HUES64 (cell line): ENCODE measurements at regions not wholly inside any gene's neighbourhood (a gene's known extent, or its start where the extent isn't known, plus 50 kb on each side); places are given as distances from the start of the nearest gene placed in this dataset.
"Not testable (repeated sequence)": the region's sequence is repeated elsewhere in the genome, so short reads cannot be mapped to it uniquely, and the experiment has no call there.

Experiments used
- H3K27ac ChIP-seq: 2 replicates; pipeline ENCODE4 v1.7.0; 2013; ENCODE audit warnings: low read depth, low read length, inconsistent platforms
- H3K27me3 ChIP-seq: 2 replicates; pipeline ENCODE4 v1.6.1; 2013; ENCODE audit warnings: mild to moderate bottlenecking, low read length; ENCODE audit not compliant: insufficient read depth
- H3K36me3 ChIP-seq: 2 replicates; pipeline ENCODE4 v1.6.1; 2013; ENCODE audit warnings: mild to moderate bottlenecking, low read length; ENCODE audit not compliant: insufficient read depth
- H3K4me1 ChIP-seq: 2 replicates; pipeline ENCODE4 v1.6.1; 2013; ENCODE audit warnings: mild to moderate bottlenecking, low read length, moderate library complexity; ENCODE audit not compliant: insufficient read depth
- H3K4me3 ChIP-seq: 2 replicates; pipeline ENCODE4 v1.5.1; 2013; ENCODE audit warnings: mild to moderate bottlenecking, low read length, moderate library complexity
- H3K9ac ChIP-seq: 2 replicates; pipeline ENCODE4 v1.6.1; 2013; ENCODE audit warnings: mild to moderate bottlenecking, low read depth, low read length
- H3K9me3 ChIP-seq: 2 replicates; pipeline ENCODE4 v1.6.1; 2013; ENCODE audit warnings: low read depth, low read length; ENCODE audit not compliant: insufficient read depth
- WGBS: fragments of 150-250, 120-280 bp; methylation state at CpG from one replicate; pipeline ENCODE4 v1.1.7; 2013; ENCODE audit warnings: missing lambda C conversion rate; 5-methylcytosine and 5-hydroxymethylcytosine counted together

DNA sequence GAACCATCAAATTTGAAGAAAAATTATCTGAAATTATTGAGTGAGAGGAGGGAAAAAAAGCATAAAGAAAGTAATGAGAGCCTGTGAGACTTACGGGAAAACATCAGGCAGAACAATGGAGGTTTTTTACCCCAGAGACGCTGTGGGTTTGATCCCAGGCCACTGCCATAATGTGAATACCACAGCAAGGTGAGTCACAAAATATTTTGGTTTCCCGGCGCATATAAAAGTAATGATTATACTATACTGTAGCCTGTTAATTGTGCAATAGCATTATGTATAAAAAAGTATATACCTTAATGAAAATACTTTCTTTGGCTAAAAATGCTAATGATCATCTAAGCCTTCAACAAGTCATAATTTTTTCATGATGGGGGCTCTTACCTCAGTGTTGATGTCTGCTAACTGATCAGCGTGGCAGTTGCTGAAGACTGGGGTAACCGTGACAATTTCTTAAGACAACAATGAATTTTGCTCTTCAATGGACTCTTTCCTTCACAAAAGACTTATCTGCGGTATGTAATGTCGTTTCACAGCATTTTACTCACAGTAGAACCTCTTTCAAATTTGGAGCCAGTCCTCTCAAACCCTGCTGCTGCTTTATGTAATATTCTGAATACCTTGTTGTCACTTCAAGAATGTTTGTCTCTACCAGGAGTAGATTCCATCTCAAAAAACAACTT, 97.0 kb upstream of the FAM20C start:
- Histone ChIP-seq H3K27ac (peak overlapping the region; percentile 57), H3K36me3 (no peaks in the 10 kb centered on the region), H3K4me3 (no peak overlapping the region), H3K4me1 (peaks cover 72% of the 10 kb centered on the region), H3K27me3 (no peaks in the 10 kb centered on the region), H3K9me3 (peaks cover 11% of the 10 kb centered on the region; the same call in 1 of the 2 replicates), H3K9ac (0 out of 2 replicates have a peak overlapping the region, but pooled peaks have one; percentile 28)
- 78% methylated on average over 6 of the region's 8 CpGs for WGBS

GRCh38 chr7:95863-96260, 96.5 kb upstream of the FAM20C start:
- Histone ChIP-seq H3K9ac (peak overlapping the region; percentile 28; the same call in 1 of the 2 replicates), H3K36me3 (no peaks in the 10 kb centered on the region), H3K27me3 (no peaks in the 10 kb centered on the region), H3K4me1 (peaks cover 68% of the 10 kb centered on the region), H3K27ac (peak overlapping the region; percentile 57), H3K4me3 (no peak overlapping the region), H3K9me3 (peaks cover 11% of the 10 kb centered on the region; the same call in 1 of the 2 replicates)
- 66% methylated on average over 8 of the region's 8 CpGs for WGBS

DNA sequence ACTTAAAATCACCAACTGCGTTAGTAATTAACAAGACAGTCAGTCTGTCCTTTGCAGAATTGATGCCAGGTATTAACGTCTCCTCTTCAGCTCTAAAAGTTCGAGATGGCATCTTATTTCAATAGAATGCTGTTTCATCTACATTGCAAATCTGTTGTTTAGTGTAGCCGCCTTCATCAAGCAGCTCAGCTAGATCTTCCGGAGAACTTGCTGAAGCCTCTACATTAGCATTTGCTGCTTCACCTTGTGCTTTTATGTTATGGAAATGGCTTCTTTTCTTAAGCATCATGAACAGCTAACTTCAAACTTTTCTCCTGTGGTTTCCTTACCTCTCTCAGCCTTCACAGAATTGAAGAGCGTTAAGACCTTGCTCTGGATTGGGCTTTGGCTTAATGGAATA, 95.5 kb upstream of the FAM20C start:
- Histone ChIP-seq H3K27me3 (no peaks in the 10 kb centered on the region), H3K4me3 (peak overlapping the region; percentile 12), H3K9ac (no peak overlapping the region), H3K4me1 (peaks cover 69% of the 10 kb centered on the region), H3K36me3 (no peaks in the 10 kb centered on the region), H3K9me3 (peaks cover 11% of the 10 kb centered on the region; the same call in 1 of the 2 replicates), H3K27ac (peak overlapping the region; percentile 93)
- 10% methylated on average over 5 of the region's 6 CpGs for WGBS

DNA sequence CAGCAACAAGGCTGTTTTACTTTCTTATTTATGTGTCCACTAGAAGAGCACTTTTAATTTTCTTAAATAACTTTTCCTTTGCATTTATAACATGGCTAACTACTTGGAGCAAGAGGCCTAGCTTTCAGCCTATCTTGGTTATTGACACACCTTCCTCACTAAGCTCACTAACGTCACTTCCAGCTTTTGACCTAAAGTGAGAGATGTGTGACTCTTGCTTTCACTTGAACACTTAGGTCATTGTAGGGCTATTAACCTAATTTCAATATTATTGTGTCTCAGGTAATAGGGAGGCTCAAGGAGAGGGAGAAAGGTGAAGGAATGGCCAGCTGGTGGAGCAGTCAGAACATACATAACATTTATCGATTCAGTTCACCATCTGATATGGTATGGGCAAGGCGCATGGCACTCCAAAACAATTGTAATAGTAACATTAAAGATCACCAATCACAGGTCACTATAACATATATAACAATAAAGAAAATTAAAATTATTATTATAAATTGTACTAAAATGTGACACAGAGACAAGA, 95.0 kb upstream of the FAM20C start:
- WGBS: 54% methylated on average over 3 of the region's 3 CpGs
- H3K4me3 ChIP-seq: peak overlapping the region; percentile 12
- peaks cover 11% of the 10 kb centered on the region; the same call in 1 of the 2 replicates for H3K9me3 ChIP-seq

GRCh38 chr7:101146-102046, 91.0 kb upstream of the FAM20C start:
- Histone ChIP-seq H3K4me1 (peaks cover 29% of the 10 kb centered on the region), H3K36me3 (no peaks in the 10 kb centered on the region), H3K9ac (no peak overlapping the region), H3K9me3 (peaks cover 11% of the 10 kb centered on the region; the same call in 1 of the 2 replicates), H3K27ac (no peak overlapping the region), H3K27me3 (no peaks in the 10 kb centered on the region), H3K4me3 (no peak overlapping the region)
- WGBS: 71% methylated on average over 10 of the region's 10 CpGs

More for the DNA sequence above, 95.0 kb upstream of the FAM20C start:
- peaks cover 64% of the 10 kb centered on the region for H3K4me1 ChIP-seq
- peak overlapping the region; percentile 93 for H3K27ac ChIP-seq
- no peaks in the 10 kb centered on the region for H3K27me3 ChIP-seq
- no peaks in the 10 kb centered on the region for H3K36me3 ChIP-seq
- H3K9ac ChIP-seq: peak overlapping the region; percentile 46; the same call in 1 of the 2 replicates

- Histone ChIP-seq H3K4me1 (peaks cover 24% of the 10 kb centered on the region), H3K9me3 (peaks cover 11% of the 10 kb centered on the region; the same call in 1 of the 2 replicates), H3K27me3 (no peaks in the 10 kb centered on the region), H3K36me3 (no peaks in the 10 kb centered on the region), H3K27ac (no peak overlapping the region), H3K4me3 (no peak overlapping the region), H3K9ac (no peak overlapping the region)
- WGBS: 87% methylated on average over 13 of the region's 13 CpGs
These were observed 90.2 kb upstream of the FAM20C start for GRCh38 chr7:102047-102711.

- Histone ChIP-seq H3K4me1 (peaks cover 19% of the 10 kb centered on the region), H3K27ac (no peak overlapping the region), H3K9ac (no peak overlapping the region), H3K9me3 (peaks cover 11% of the 10 kb centered on the region; the same call in 1 of the 2 replicates), H3K36me3 (no peaks in the 10 kb centered on the region), H3K4me3 (no peak overlapping the region), H3K27me3 (no peaks in the 10 kb centered on the region)
- WGBS: 80% methylated on average over 11 of the region's 14 CpGs
These were observed 89.7 kb upstream of the FAM20C start for GRCh38 chr7:102721-103120.

GRCh38 chr7:103981-104380, 88.4 kb upstream of the FAM20C start:
- not testable (repeated sequence) for H3K36me3 ChIP-seq, H3K27me3 ChIP-seq, H3K9ac ChIP-seq, H3K27ac ChIP-seq, H3K9me3 ChIP-seq, H3K4me3 ChIP-seq
- peaks cover 16% of the 10 kb centered on the region for H3K4me1 ChIP-seq
- WGBS: 100% methylated on average over 6 of the region's 10 CpGs

- no peaks in the 10 kb centered on the region for H3K36me3 ChIP-seq
- H3K27ac ChIP-seq: no peak overlapping the region
- H3K4me1 ChIP-seq: peaks cover 11% of the 10 kb centered on the region
- H3K4me3 ChIP-seq: no peak overlapping the region
- H3K9me3 ChIP-seq: no peaks in the 10 kb centered on the region
- WGBS: 94% methylated on average over 8 of the region's 8 CpGs
- no peaks in the 10 kb centered on the region for H3K27me3 ChIP-seq
- no peak overlapping the region for H3K9ac ChIP-seq
These were observed 87.4 kb upstream of the FAM20C start for GRCh38 chr7:105002-105401.

GRCh38 chr7:106356-106755, 86.0 kb upstream of the FAM20C start:
- no peaks in the 10 kb centered on the region for H3K27me3 ChIP-seq
- no peak overlapping the region for H3K27ac ChIP-seq
- 0 out of 2 replicates have a peak, but pooled peaks cover under 1% of the 10 kb centered on the region for H3K9me3 ChIP-seq
- H3K36me3 ChIP-seq: no peaks in the 10 kb centered on the region
- WGBS: 92% methylated on average over 5 of the region's 5 CpGs
- no peak overlapping the region for H3K4me3 ChIP-seq
- no peak overlapping the region for H3K9ac ChIP-seq
- peaks cover 4% of the 10 kb centered on the region for H3K4me1 ChIP-seq
